Activated CD4-positive, alpha-beta T cell treated with anti-CD3 and anti-CD28 coated beads, Interleukin-2, amount 50 U/mL, for 1 hour (primary cell): ENCODE measurements at regions not wholly inside any gene's neighbourhood (a gene's known extent, or its start where the extent isn't known, plus 50 kb on each side); places are given as distances from the start of the nearest gene placed in this dataset.

Experiments
- DNase-seq: peaks from one replicate; pipeline ENCODE4 v3.0.0-alpha.2; 2020

GRCh38 chrY:15415165-15415564 is 890.8 kb downstream of the NLGN4Y start:
- DNase-seq = no peak

- DNase-seq = no peak
These were observed 894.3 kb downstream of the NLGN4Y start for GRCh38 chrY:15418613-15419012.

- DNase-seq = no peak
These were observed 900.4 kb downstream of the NLGN4Y start for GRCh38 chrY:15424665-15425132.

- DNase-seq = no peak
These were observed 915.8 kb downstream of the NLGN4Y start for GRCh38 chrY:15440021-15440695.

- no peak for DNase-seq
These were observed 916.5 kb downstream of the NLGN4Y start for GRCh38 chrY:15440696-15441408.

- DNase-seq = no peak
These were observed 917.5 kb downstream of the NLGN4Y start for GRCh38 chrY:15441878-15442277.

- DNase-seq = no peak
These were observed 921.5 kb downstream of the NLGN4Y start for GRCh38 chrY:15445871-15446270.

GRCh38 chrY:15446861-15447260 is 922.5 kb downstream of the NLGN4Y start:
- DNase-seq = no peak

- DNase-seq = no peak
These were observed 923.6 kb downstream of the NLGN4Y start for GRCh38 chrY:15447959-15448358.

- DNase-seq = no peak
These were observed 931.0 kb downstream of the NLGN4Y start for GRCh38 chrY:15455133-15455937.

- DNase-seq = peak; percentile 62
These were observed 931.7 kb downstream of the NLGN4Y start for GRCh38 chrY:15455980-15456469.

GRCh38 chrY:15456491-15456890 is 932.2 kb downstream of the NLGN4Y start:
- DNase-seq = no peak

- no peak for DNase-seq
These were observed 933.4 kb downstream of the NLGN4Y start for GRCh38 chrY:15457682-15458081.

- no peak for DNase-seq
These were observed 934.1 kb downstream of the NLGN4Y start for GRCh38 chrY:15458426-15458825.

- no peak for DNase-seq
These were observed 941.6 kb downstream of the NLGN4Y start for GRCh38 chrY:15465880-15466279.

- no peak for DNase-seq
These were observed 942.6 kb downstream of the NLGN4Y start for GRCh38 chrY:15466891-15467290.

GRCh38 chrY:15468091-15468490 is 943.8 kb downstream of the NLGN4Y start:
- no peak for DNase-seq

GRCh38 chrY:15471371-15471770 is 947.0 kb downstream of the NLGN4Y start:
- DNase-seq = no peak

GRCh38 chrY:15478348-15478963 is 954.1 kb downstream of the NLGN4Y start:
- DNase-seq = no peak

- no peak for DNase-seq
These were observed 976.2 kb downstream of the NLGN4Y start for GRCh38 chrY:15500536-15500935.

GRCh38 chrY:15501181-15501580 is 976.9 kb downstream of the NLGN4Y start:
- no peak for DNase-seq

- no peak for DNase-seq
These were observed 986.0 kb downstream of the NLGN4Y start for GRCh38 chrY:15510288-15510687.
